Dermis blood vessel endothelial cell (primary cell): ENCODE measurements at regions not wholly inside any gene's neighbourhood (a gene's known extent, or its start where the extent isn't known, plus 50 kb on each side); places are given as distances from the start of the nearest gene placed in this dataset.
"Not testable (repeated sequence)": the region's sequence is repeated elsewhere in the genome, so short reads cannot be mapped to it uniquely, and the experiment has no call there.

Experiments
- DNase-seq: peaks from one replicate; pipeline ENCODE4 v3.0.0; 2010

DNA sequence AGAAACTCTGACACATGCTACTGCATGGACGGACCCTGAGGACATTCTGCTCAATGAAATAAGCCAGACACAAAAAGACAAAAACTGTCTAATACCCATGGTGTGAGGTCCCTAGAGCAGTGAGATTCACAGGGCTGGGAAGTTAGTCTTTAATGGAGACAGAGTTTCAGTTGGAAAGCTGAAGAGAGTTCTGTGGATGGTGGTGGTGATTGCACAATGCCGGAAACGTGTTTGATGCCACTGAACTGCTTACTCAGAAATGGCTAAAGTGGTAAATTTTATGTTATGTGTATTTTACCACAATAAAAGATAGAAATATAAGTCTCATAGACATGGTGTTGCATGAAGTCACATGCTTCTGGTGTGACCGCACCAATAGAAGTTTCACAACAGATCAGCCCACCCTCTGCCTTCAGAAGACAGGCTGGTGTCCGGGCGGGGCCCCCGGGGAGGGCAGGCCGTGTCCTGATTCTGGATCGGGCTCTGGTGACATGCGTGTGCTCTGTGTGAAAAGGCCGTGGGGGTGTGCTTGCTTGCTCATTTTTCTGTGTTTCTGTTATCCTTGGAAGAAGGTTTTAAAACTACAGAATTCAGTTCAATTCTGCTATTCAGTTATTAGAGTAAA, 108.5 kb upstream of the ZNF469 start:
- DNase-seq = not testable (repeated sequence)

GRCh38 chr16:88274847-88275246, 107.9 kb upstream of the ZNF469 start:
- no peak for DNase-seq

DNA sequence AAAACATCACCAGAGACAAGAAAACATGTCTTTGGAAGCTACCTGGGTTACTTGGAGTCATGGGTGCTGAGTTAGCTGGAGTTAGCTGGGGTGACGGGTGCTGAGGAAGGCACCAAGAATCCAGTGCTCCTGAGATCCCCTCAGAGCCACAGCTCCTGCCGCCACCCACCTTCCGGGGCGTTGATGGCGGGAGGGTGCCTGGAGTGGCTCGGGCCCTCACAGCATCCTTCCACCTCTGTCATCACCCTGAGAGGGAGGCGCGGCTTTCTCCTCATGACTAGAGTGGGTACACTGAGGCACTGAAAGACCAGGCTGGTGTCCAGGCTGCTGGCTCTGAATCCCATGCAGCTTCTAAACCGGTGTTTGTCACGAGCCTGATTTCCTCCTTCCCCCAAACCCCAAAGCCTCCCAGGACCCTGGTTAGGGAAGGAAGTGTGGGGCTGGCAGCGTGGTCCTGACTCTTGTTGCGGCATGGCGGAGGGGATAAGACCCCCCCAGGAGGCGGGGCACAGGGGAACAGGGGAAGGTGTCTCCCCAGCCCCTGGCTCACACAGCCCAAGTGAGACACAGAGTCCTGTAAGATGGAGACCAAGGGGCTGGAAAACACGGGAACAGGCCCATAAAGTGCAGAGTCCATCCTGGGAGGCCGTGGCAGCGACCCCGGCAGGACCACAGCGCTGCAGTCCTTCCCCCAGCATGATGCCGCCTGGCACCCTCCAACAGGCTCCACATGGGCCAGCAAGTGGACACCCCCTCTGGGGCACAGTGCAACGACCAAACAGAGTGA, 107.2 kb upstream of the ZNF469 start:
- not testable (repeated sequence) for DNase-seq

DNA sequence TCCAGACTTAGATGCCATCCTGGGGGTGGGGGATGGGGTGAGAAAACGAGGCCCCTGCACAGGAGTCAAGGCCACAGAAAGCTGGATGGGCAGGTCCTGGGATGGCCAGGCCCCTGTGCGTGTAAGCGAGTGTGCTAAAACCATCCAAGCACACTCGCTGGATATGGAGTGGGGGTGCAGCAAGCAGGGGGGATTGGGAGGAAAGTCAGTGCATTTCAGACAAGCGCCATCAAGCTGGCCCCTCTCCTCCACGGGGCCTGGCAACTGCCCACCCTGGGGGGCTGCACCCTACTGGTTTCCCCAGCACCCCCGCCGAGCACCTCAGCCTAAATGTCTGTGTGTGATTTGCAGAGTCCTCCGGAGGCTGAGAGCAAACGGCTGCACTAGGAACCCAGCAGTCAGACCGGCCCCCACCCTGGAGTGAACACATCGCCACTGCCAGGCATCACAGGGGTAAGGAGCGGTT, 106.6 kb upstream of the ZNF469 start:
- not testable (repeated sequence) for DNase-seq

DNA sequence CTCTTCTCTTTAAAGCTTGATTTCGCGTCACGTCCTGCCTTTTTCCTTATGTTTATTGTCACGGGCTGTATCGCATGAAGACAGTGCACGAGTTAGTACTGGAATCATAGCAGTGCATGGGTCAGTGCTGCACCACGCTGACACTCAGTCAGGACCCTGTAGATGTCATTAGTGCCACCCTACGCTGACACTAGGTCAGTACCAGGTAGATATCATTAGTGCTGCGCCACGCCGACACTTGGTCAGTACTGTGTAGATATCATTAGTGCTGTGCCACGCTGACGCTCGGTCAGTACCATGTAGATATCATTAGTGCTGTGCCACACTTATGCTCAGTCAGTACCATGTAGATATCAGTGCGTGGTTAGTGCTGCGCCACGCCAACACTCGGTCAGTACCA, 106.2 kb upstream of the ZNF469 start:
- no peak for DNase-seq

DNA sequence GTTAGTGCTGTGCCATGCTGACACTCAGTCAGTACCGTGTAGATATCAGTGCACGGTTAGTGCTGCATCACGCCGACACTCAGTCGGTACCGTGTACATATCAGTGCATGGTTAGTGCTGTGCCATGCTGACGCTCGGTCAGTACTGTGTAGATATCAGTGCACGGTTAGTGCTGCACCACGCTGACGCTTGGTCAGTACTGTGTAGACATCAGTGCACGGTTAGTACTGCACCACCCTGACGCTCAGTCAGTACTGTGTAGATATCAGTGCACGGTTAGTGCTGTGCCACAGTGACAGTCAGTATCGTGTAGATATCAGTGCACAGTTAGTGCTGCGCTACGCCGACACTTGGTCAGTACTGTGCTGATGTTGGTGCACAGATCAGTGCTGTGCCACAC, 102.8 kb upstream of the ZNF469 start:
- no peak for DNase-seq

DNA sequence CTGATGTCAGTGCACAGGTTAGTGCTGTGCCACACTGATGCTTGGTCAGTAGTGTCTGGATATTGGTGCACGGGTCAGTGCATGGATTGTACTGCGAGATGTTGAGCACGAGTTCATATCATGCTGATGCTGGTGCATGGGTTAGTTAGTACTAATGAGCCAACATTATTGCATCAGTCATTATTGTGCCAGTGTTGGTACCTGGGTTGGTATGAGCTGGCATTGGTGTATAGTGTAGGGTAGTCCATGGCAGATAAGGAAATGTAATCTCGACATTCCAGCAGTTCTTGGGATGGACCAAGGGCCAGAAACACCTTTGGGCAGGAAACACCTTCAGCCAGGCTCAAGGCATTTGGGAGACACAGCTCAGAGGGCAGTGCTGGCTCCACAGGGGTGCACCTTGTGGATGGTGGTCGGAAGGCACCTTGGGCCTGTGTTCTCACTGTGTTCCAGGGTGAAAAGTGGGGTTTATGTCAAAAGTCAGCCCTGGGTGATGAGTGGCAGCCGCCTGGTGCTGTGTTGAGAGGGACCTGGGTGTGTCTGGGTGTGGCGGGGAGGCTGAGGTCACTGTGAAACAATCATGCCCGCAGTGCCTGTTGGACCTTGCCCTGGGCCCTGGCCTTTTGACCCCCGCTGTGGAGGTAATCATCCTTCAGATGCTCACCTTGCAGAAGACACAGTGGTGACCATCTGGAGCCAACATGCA, 100.7 kb upstream of the ZNF469 start:
- no peak for DNase-seq

- DNase-seq = no peak
These were observed 100.0 kb upstream of the ZNF469 start for GRCh38 chr16:88282564-88283395.

DNA sequence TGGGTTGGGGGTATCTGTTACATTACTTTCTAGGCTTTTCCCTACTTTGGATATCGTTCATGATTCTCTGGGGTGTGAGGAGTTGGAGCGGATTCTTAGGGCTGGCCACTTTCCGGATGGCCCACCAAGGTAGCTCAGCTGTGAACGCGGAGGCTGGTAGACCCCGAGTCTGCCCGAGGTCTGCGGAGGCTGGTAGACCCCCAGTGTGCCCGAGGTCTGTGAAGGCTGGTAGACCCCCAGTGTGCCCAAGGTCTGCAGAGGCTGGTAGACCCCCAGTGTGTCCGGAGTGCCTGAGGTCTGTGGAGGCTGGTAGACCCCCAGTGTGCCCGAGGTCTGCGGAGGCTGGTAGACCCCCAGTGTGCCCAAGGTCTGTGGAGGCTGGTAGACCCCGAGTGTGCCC, 99.2 kb upstream of the ZNF469 start:
- DNase-seq = no peak

DNA sequence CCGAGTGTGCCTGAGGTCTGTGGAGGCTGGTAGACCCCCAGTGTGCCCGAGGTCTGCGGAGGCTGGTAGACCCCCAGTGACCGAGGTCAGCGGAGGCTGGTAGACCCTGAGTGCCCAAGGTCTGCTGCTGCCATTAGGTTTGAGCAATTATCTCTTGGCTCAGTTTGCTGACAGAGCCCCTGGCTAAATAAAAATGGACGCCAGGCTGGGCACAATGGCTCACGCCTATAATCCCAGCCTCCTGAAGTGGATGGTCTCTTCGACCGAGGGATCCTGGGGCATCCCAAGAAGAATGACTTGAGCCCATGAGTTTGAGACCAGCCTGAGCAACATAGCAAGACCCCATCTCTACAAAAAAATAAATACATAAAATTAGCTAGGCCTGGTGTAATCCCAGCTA, 98.7 kb upstream of the ZNF469 start:
- DNase-seq = no peak

- DNase-seq = no peak
These were observed 97.9 kb upstream of the ZNF469 start for GRCh38 chr16:88284626-88285513.

GRCh38 chr16:88285514-88285822, 97.3 kb upstream of the ZNF469 start:
- DNase-seq = no peak

DNA sequence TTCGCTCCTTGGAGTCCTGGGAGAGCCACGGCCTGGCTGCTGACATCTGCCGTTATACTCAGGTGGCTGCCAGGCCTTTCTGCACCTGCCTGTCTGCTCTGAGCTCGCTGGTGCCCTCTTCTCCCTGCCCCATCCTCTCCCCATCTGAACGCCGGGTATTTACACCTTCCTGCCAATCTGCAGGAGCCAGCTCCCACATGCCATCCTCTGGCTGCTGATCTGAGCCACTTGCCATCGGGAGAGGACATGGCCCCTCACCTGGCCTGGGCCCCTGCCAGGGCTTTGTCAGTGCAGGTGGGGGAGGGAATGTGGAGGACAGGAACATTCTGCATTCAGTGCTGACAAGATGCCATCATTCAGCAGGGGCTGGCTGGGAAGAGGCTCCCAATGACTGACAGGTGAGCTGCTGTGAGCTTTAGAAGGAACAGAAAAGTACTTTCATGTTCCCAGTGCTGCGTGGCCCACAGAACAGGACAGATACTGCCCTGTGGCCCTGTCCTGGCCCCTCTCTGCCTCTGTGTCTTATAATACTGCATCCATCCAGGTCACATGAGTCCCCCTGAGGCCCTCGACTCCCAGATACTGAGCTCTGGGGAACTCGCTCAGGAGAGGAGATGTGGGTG, 96.3 kb upstream of the ZNF469 start:
- DNase-seq = no peak

GRCh38 chr16:88287219-88287618, 95.5 kb upstream of the ZNF469 start:
- DNase-seq = peak; percentile 41

GRCh38 chr16:88288303-88288702, 94.5 kb upstream of the ZNF469 start:
- no peak for DNase-seq

- no peak for DNase-seq
These were observed 93.8 kb upstream of the ZNF469 start for GRCh38 chr16:88289001-88289400.

DNA sequence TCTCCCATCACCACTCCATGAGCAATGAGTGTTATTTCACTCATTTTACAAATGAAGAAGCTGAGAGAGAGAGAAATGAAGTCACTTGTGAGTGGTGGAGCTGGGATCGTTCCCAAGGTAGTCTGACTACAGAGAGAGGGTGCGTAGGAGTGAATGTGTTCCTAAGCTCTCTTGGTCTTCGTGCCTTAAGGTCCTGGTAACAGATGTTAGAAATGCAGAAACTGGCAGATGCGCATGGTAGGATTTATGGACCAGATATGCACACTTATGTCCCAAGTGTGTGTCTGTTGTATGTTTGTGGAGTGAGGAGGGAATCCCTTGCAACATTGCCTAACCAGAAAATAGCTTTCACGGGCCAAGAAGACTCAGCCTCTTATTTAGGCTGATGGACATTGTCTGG, 93.2 kb upstream of the ZNF469 start:
- DNase-seq = no peak

GRCh38 chr16:88289968-88290401, 92.8 kb upstream of the ZNF469 start:
- peak; percentile 37 for DNase-seq

DNA sequence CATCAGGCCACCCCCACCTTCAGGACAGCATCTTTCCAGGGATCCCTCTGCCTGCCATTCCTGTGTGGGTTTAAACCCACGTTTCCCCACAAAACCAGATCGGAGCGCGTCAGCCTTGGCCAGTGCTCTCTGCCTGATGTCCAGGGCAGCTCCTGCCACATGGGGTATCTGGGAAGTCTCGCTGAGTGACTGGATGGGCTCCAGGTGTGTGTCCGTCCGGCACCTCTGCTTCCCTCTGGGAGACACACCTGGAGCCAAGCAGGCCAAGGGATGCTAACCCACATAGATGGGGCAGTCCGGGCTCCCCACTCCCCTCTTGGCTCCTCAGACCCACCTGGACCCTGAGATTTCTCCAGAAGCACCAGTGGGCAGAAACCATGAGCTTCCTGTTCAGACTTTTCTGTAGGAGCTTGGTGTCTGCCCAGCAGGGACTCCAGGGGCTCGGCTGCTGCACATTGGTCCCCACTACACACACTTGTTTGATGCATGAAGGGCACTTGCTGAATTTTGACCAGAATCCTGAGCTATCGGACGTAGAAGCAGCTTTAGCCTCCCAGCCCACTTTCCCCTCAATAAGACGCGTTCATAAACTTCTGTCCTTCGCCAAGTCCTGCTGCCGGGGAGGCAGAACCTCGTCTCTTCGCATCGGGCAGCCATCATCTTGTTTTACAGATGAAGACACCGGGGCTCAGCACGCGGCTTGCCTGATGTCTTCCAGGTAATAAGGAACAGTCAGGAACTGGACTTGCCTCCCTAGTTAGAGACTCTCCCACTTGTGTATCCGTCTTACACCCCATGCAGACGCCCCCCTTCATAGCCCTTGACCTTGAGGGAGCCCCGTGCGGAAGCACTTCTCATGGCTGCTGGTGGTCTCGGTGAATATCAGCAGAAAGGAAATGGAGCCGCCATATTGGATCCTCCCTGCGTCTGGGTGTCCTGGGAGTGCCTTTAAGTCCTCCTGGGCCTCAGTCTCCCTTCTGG, 91.6 kb upstream of the ZNF469 start:
- no peak for DNase-seq
